T-helper 1 cell treated with Interleukin-12 subunit alpha and Interleukin-12 subunit beta and Interleukin-4 antibody, amounts not matched to agents 30 μg/mL and 1 μg/mL, for 36 hours (primary cell): ENCODE measurements at regions not wholly inside any gene's neighbourhood (a gene's known extent, or its start where the extent isn't known, plus 50 kb on each side); places are given as distances from the start of the nearest gene placed in this dataset.

Source experiments
- H3K27ac Mint-ChIP-seq: one replicate; pipeline ENCODE4 v1.8.0; 2021; ENCODE audit warnings: mild to moderate bottlenecking, mixed read lengths
- H3K27me3 Mint-ChIP-seq: one replicate; pipeline ENCODE4 v1.8.0; 2021; ENCODE audit warnings: low read depth, mixed read lengths
- H3K36me3 Mint-ChIP-seq: one replicate; pipeline ENCODE4 v1.8.0; 2021; ENCODE audit warnings: low read depth, mixed read lengths
- H3K4me1 Mint-ChIP-seq: one replicate; pipeline ENCODE4 v1.8.0; 2021; ENCODE audit warnings: low read depth, mixed read lengths
- H3K4me3 Mint-ChIP-seq: one replicate; pipeline ENCODE4 v1.8.0; 2021; ENCODE audit warnings: mild to moderate bottlenecking, moderate library complexity, mixed read lengths
- H3K9me3 Mint-ChIP-seq: one replicate; pipeline ENCODE4 v1.8.0; 2021; ENCODE audit warnings: mixed read lengths

GRCh38 chr4:14046642-14047041 is 419.1 kb upstream of the BOD1L1 start:
- H3K36me3 Mint-ChIP-seq: no peaks in the 10 kb centered on the region
- no peak overlapping the region for H3K27ac Mint-ChIP-seq
- H3K4me3 Mint-ChIP-seq: no peak overlapping the region
- H3K27me3 Mint-ChIP-seq: no peaks in the 10 kb centered on the region
- H3K4me1 Mint-ChIP-seq: no peaks in the 10 kb centered on the region
- no peaks in the 10 kb centered on the region for H3K9me3 Mint-ChIP-seq

DNA sequence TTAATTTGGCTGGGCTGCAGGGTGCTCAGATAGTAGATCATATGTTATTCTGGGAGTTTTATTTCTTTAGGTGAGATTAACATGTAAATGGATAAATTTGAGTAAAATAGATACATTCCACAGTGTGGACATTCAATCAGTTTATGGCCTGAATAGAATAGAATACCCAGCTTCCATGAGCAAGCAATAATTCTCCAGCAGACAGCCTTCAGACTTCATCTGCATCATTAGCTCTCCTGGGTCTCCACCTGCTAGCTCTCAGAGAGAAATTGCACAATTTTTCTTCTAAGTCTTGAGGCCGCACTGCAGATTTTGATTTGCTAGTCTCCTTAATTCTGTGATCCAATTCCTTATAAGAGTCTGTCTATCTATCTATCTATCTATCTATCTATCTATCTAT is 420.3 kb upstream of the BOD1L1 start:
- Mint-ChIP-seq H3K36me3 (no peaks in the 10 kb centered on the region), H3K27ac (no peak overlapping the region), H3K9me3 (no peaks in the 10 kb centered on the region), H3K4me1 (no peaks in the 10 kb centered on the region), H3K27me3 (no peaks in the 10 kb centered on the region), H3K4me3 (no peak overlapping the region)

- Mint-ChIP-seq H3K4me1 (no peaks in the 10 kb centered on the region), H3K27me3 (no peaks in the 10 kb centered on the region), H3K4me3 (no peak overlapping the region), H3K9me3 (no peaks in the 10 kb centered on the region), H3K27ac (no peak overlapping the region), H3K36me3 (no peaks in the 10 kb centered on the region)
Observed at GRCh38 chr4:14049946-14050345, 422.4 kb upstream of the BOD1L1 start.

GRCh38 chr4:14053291-14053690 is 425.8 kb upstream of the BOD1L1 start:
- Mint-ChIP-seq H3K9me3 (no peaks in the 10 kb centered on the region), H3K4me1 (no peaks in the 10 kb centered on the region), H3K4me3 (no peak overlapping the region), H3K27ac (no peak overlapping the region), H3K27me3 (no peaks in the 10 kb centered on the region), H3K36me3 (no peaks in the 10 kb centered on the region)

DNA sequence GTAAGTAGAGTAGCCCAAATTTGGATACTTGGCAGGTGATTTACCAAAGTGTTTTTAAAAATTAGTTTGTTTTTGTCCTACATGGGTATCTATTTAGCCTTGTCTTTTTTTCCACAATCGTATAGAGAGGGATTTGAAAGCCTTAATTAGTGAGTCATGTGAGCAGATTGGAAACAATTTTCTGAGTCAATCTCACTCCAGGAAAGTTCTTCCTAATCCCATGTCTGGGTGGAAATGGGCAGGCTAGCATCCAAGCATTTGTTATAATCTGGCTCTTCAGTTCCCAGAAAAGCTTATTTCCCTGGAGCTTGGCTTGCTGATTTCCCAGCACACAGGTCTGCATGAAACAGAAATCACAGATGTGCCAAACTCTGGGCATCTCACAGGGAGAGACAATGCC is 426.9 kb upstream of the BOD1L1 start:
- no peaks in the 10 kb centered on the region for H3K36me3 Mint-ChIP-seq
- no peaks in the 10 kb centered on the region for H3K27me3 Mint-ChIP-seq
- no peak overlapping the region for H3K4me3 Mint-ChIP-seq
- no peaks in the 10 kb centered on the region for H3K9me3 Mint-ChIP-seq
- no peaks in the 10 kb centered on the region for H3K4me1 Mint-ChIP-seq
- no peak overlapping the region for H3K27ac Mint-ChIP-seq

GRCh38 chr4:14059006-14059405 is 431.5 kb upstream of the BOD1L1 start:
- H3K27me3 Mint-ChIP-seq: no peaks in the 10 kb centered on the region
- H3K27ac Mint-ChIP-seq: no peak overlapping the region
- H3K4me1 Mint-ChIP-seq: no peaks in the 10 kb centered on the region
- no peaks in the 10 kb centered on the region for H3K36me3 Mint-ChIP-seq
- H3K4me3 Mint-ChIP-seq: no peak overlapping the region
- no peaks in the 10 kb centered on the region for H3K9me3 Mint-ChIP-seq

DNA sequence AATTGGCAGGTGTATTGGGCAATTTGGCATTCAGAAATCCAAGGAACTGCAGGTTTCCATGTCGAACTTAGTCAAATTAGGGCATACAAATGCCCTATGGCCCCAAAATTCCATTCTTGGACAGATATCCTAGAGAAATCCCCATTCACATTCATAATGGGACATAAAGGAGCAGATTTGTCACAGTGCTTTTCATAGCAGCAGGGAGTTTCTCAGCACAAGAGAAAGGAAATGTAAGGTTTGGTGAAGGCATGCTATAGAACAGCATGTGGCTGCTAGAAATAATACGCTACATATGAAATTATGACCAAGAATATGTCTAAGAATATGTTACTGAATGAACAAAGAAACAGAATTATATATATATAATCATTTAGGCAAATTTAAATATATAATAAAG is 437.5 kb upstream of the BOD1L1 start:
- H3K4me3 Mint-ChIP-seq: no peak overlapping the region
- H3K9me3 Mint-ChIP-seq: no peaks in the 10 kb centered on the region
- no peaks in the 10 kb centered on the region for H3K4me1 Mint-ChIP-seq
- no peak overlapping the region for H3K27ac Mint-ChIP-seq
- no peaks in the 10 kb centered on the region for H3K27me3 Mint-ChIP-seq
- no peaks in the 10 kb centered on the region for H3K36me3 Mint-ChIP-seq

DNA sequence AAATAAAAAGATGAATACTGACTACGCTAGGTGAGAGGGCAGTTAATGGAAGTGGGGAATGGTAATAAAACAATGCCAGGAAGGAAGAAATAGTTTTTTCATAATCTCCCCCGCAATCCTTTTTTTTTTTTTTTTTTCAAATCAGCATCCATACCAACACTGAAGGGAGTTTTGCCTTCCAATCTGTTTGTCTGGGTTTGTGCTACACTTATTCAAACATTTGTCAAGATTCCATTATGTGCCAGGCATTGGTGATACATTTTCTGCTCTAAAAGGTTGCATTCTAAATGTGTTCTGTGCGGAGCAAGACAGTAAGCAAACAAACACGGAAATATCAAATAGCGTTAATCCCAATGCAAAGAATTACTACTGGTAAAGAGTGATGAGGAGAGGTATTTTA is 437.9 kb upstream of the BOD1L1 start:
- Mint-ChIP-seq H3K4me3 (no peak overlapping the region), H3K9me3 (no peaks in the 10 kb centered on the region), H3K27me3 (no peaks in the 10 kb centered on the region), H3K4me1 (no peaks in the 10 kb centered on the region), H3K27ac (no peak overlapping the region), H3K36me3 (no peaks in the 10 kb centered on the region)

DNA sequence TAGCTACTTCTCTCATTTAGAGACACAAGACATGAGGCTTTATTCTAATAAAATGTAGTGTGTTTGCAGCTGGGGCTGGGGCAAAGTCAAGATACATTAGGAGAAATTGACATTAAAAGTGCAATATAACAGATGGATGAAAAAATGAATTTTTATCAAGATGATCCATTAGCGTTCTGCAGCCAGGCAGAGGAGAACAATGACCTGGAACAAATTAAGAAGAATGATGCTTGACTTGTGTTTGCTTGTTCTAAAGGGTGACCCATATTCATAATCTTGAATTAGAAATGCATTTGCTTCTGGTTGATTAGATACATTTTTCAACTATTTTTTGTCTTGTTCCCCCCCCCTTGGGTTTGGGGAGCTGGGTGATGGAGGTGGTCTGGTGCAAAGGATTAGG is 439.5 kb upstream of the BOD1L1 start:
- Mint-ChIP-seq H3K9me3 (peaks cover 4% of the 10 kb centered on the region), H3K36me3 (no peaks in the 10 kb centered on the region), H3K4me1 (no peaks in the 10 kb centered on the region), H3K27me3 (no peaks in the 10 kb centered on the region), H3K4me3 (no peak overlapping the region), H3K27ac (no peak overlapping the region)

DNA sequence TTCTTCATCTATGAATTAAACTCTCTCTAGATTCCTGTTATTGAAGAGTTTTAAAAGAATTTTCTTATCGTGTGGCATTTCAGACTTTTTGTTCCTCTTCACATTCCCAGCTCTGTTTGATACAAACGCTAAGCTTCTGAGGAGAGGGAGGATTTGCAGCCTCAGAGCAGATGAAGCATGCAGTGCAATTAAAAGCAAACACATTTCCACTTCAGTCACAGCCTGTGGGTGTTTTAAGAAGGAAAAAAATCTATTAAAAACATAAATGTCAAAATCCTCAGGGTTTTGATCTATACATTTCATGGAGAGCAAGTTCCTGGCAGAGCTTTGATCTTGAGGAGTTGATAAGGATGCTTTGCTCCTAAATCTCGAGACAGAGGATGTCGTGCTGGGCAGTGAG is 442.4 kb upstream of the BOD1L1 start:
- no peak overlapping the region for H3K4me3 Mint-ChIP-seq
- H3K36me3 Mint-ChIP-seq: no peaks in the 10 kb centered on the region
- no peaks in the 10 kb centered on the region for H3K4me1 Mint-ChIP-seq
- no peaks in the 10 kb centered on the region for H3K27me3 Mint-ChIP-seq
- no peak overlapping the region for H3K27ac Mint-ChIP-seq
- H3K9me3 Mint-ChIP-seq: peaks cover 18% of the 10 kb centered on the region

DNA sequence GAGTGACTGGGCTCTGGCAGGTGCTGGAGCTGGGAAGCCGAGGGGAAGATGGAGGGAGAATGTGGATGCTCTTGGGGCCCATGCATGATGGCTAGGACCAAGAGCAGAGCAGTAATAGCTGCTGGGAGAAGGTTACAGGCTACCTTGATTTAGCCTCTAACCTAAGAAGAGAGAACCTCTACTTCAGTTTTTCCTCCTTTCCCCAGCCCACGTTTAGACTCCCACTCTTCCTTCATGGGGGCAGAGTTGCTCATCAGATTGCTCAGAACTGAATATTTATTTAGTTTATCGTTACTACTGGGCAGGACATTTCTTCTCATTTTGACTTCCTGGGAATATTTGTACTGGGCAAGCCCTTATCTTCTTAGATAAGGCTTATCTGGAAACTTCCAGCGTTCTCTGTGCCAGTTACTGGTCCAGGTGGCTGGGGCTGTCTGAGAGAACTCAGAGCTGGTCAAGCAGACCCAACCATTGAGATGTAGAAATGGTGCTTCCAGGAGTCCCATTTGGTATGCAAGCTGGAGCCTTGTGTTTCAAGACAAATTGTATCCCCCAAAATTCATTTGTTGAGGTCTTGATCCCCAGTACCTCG is 442.9 kb upstream of the BOD1L1 start:
- H3K4me1 Mint-ChIP-seq: no peaks in the 10 kb centered on the region
- peaks cover 18% of the 10 kb centered on the region for H3K9me3 Mint-ChIP-seq
- no peak overlapping the region for H3K27ac Mint-ChIP-seq
- H3K36me3 Mint-ChIP-seq: no peaks in the 10 kb centered on the region
- H3K27me3 Mint-ChIP-seq: no peaks in the 10 kb centered on the region
- no peak overlapping the region for H3K4me3 Mint-ChIP-seq

- Mint-ChIP-seq H3K9me3 (peaks cover 22% of the 10 kb centered on the region), H3K4me3 (no peak overlapping the region), H3K27me3 (no peaks in the 10 kb centered on the region), H3K36me3 (no peaks in the 10 kb centered on the region), H3K27ac (no peak overlapping the region), H3K4me1 (no peaks in the 10 kb centered on the region)
Observed at GRCh38 chr4:14072506-14072905, 445.0 kb upstream of the BOD1L1 start.

- H3K9me3 Mint-ChIP-seq: peaks cover 20% of the 10 kb centered on the region
- H3K27ac Mint-ChIP-seq: no peak overlapping the region
- H3K4me1 Mint-ChIP-seq: no peaks in the 10 kb centered on the region
- no peaks in the 10 kb centered on the region for H3K27me3 Mint-ChIP-seq
- no peak overlapping the region for H3K4me3 Mint-ChIP-seq
- H3K36me3 Mint-ChIP-seq: no peaks in the 10 kb centered on the region
Observed at GRCh38 chr4:14076776-14077175, 449.3 kb upstream of the BOD1L1 start.

DNA sequence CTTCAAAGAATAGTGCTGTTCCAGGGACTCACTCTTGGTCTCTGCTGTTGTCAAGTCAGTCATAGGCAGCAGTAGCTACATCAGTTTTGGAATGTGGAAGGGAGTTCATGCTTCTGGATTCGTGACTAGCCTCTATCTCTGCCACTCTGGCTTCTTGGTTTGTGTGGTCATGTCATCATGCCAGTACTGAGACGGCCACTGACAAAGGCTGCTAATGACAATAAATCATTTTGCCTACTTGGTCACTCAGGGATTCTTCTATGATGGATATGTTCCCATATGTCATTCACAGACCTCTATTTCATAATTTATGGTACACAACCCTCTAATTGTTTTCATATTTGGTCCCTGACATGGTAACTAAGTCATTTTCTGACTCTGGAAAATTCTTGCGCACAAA is 450.8 kb upstream of the BOD1L1 start:
- Mint-ChIP-seq H3K4me1 (no peaks in the 10 kb centered on the region), H3K4me3 (no peak overlapping the region), H3K9me3 (peaks cover 4% of the 10 kb centered on the region), H3K36me3 (no peaks in the 10 kb centered on the region), H3K27ac (no peak overlapping the region), H3K27me3 (no peaks in the 10 kb centered on the region)

DNA sequence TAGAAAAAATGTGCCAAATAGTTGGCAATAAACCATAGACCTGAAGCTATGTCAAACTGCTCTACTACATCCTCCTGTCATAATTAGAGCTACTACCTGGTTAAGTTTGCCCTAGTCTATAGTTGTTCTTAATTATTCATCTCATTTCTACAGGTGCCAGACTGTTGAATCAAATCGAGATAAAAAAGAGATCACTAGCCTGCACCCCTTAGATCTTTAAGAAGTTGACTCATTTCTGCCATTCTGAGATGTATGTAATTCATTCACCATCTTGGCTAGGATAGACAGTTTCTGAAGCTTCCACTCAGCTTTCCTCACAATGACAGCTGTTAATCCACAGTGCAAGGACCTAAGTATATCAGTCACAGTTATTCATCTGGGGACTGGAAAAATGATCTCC is 452.1 kb upstream of the BOD1L1 start:
- Mint-ChIP-seq H3K27me3 (no peaks in the 10 kb centered on the region), H3K4me1 (no peaks in the 10 kb centered on the region), H3K36me3 (no peaks in the 10 kb centered on the region), H3K27ac (no peak overlapping the region), H3K4me3 (no peak overlapping the region), H3K9me3 (peaks cover 6% of the 10 kb centered on the region)

DNA sequence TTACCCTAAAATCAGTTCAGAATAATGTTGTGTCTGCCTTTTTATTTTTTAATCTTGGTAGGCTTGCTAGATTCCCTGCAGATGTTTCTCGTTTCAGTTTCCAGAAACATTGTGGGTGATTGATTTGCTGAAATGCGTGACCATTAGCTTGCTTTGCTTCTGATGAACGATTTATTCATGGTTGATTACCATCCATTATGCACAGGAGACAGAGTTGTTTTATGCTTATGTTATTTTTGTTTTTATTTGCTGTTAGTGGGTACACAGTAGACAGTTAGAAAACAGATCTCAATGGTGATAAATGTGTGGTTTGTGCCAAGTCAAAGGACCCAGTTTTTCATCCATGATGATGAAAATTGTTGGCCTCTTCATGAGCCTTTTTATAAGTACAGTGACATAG is 455.6 kb upstream of the BOD1L1 start:
- H3K4me1 Mint-ChIP-seq: no peaks in the 10 kb centered on the region
- H3K27me3 Mint-ChIP-seq: no peaks in the 10 kb centered on the region
- H3K27ac Mint-ChIP-seq: no peak overlapping the region
- H3K36me3 Mint-ChIP-seq: no peaks in the 10 kb centered on the region
- no peak overlapping the region for H3K4me3 Mint-ChIP-seq
- H3K9me3 Mint-ChIP-seq: peaks cover 3% of the 10 kb centered on the region
